ENCODE measurements at regions not wholly inside any gene's neighbourhood (a gene's known extent, or its start where the extent isn't known, plus 50 kb on each side); places are given as distances from the start of the nearest gene placed in this dataset.
"Not testable (repeated sequence)": the region's sequence is repeated elsewhere in the genome, so short reads cannot be mapped to it uniquely, and the experiment has no call there.

GRCh38 chr4:84276752-84277151, 222.3 kb downstream of the NKX6-1 start:
- FAIRE-seq, result no peak

GRCh38 chr4:84269536-84270044, 229.5 kb downstream of the NKX6-1 start:
- no peak for FAIRE-seq

GRCh38 chr4:84264652-84265051, 234.4 kb downstream of the NKX6-1 start:
- no peak for FAIRE-seq

GRCh38 chr4:84263415-84263814, 235.7 kb downstream of the NKX6-1 start:
- no peak for FAIRE-seq

GRCh38 chr4:84260495-84260894, 238.6 kb downstream of the NKX6-1 start:
- no peak for FAIRE-seq

GRCh38 chr4:84258905-84259830, 239.9 kb downstream of the NKX6-1 start:
- no peak for FAIRE-seq

GRCh38 chr4:84254537-84254936, 244.6 kb downstream of the NKX6-1 start:
- FAIRE-seq, result no peak

GRCh38 chr4:84249521-84249920, 249.6 kb downstream of the NKX6-1 start:
- no peak for FAIRE-seq

- FAIRE-seq, result not testable (repeated sequence)
Observed at GRCh38 chr4:84245042-84245441, 254.1 kb downstream of the NKX6-1 start.

GRCh38 chr4:84244346-84244801, 254.7 kb downstream of the NKX6-1 start:
- not testable (repeated sequence) for FAIRE-seq

GRCh38 chr4:84243685-84244084, 255.4 kb downstream of the NKX6-1 start:
- no peak for FAIRE-seq

GRCh38 chr4:84239278-84239845, 259.7 kb downstream of the NKX6-1 start:
- FAIRE-seq, result no peak

GRCh38 chr4:84238247-84239090, 260.6 kb downstream of the NKX6-1 start:
- no peak for FAIRE-seq

- no peak for FAIRE-seq
Observed at GRCh38 chr4:84237008-84237407, 262.1 kb downstream of the NKX6-1 start.

- FAIRE-seq, result no peak
Observed at GRCh38 chr4:84235126-84235944, 263.8 kb downstream of the NKX6-1 start.

GRCh38 chr4:84232309-84233095, 266.6 kb downstream of the NKX6-1 start:
- no peak for FAIRE-seq

- FAIRE-seq, result no peak
Observed at GRCh38 chr4:84231539-84232055, 267.5 kb downstream of the NKX6-1 start.

GRCh38 chr4:84224522-84224921, 274.6 kb downstream of the NKX6-1 start:
- FAIRE-seq, result no peak

- FAIRE-seq, result no peak
Observed at GRCh38 chr4:84221704-84222103, 277.4 kb downstream of the NKX6-1 start.

- FAIRE-seq, result no peak
Observed at GRCh38 chr4:84220990-84221389, 278.1 kb downstream of the NKX6-1 start.

- no peak for FAIRE-seq
Observed at GRCh38 chr4:84219656-84220055, 279.4 kb downstream of the NKX6-1 start.

All from G401.6 (cell line).